Keratinocyte (primary cell): ENCODE measurements at regions not wholly inside any gene's neighbourhood (a gene's known extent, or its start where the extent isn't known, plus 50 kb on each side); places are given as distances from the start of the nearest gene placed in this dataset.

Experiments used
- DNase-seq: peaks from one replicate; pipeline ENCODE4 v3.0.0-alpha.2; 2011; ENCODE audit warnings: low read depth, missing footprints, low spot score
- FAIRE-seq: peaks from 2 replicates; lab custom pipeline; 2011; peaks lifted over from hg19 to GRCh38; lab: Jason Lieb, UNC
- H2AFZ ChIP-seq: 2 replicates; pipeline ENCODE4 v1.6.0; 2012; ENCODE audit warnings: low read length, control low read depth, inconsistent platforms; ENCODE audit not compliant: control insufficient read depth
- H3K27ac ChIP-seq: 2 replicates; pipeline ENCODE4 v1.5.1; 2011; ENCODE audit warnings: low read length; ENCODE audit not compliant: control insufficient read depth, insufficient read depth
- H3K27me3 ChIP-seq: 3 replicates; pipeline ENCODE4 v1.6.0; 2011; ENCODE audit warnings: low read length; ENCODE audit not compliant: control insufficient read depth, insufficient read depth; ENCODE audit errors: extremely low read depth
- H3K36me3 ChIP-seq, 2 experiments: 2 replicates in 1 of 2; 3 replicates in 1 of 2; pipeline ENCODE4 v1.5.1; 2011; ENCODE audit warnings: low read length in 2 of 2, mild to moderate bottlenecking in 1 of 2; ENCODE audit not compliant: control insufficient read depth in 2 of 2, insufficient read depth in 2 of 2; ENCODE audit errors: extremely low read depth in 1 of 2
- H3K4me1 ChIP-seq: 3 replicates; pipeline ENCODE4 v1.5.1; 2011; ENCODE audit warnings: low read length; ENCODE audit not compliant: control insufficient read depth, insufficient read depth; ENCODE audit errors: extremely low read depth
- H3K4me2 ChIP-seq: 3 replicates; pipeline ENCODE4 v1.6.0; 2011; ENCODE audit warnings: low read depth, low read length; ENCODE audit not compliant: control insufficient read depth, insufficient read depth; ENCODE audit errors: extremely low read depth
- H3K4me3 ChIP-seq, 3 experiments: fragments of 200-600 bp in 1 of 3; sonication (generic) in 1 of 3; 2 replicates in 2 of 3; 3 replicates in 1 of 3; pipeline ENCODE4 v1.5.1; 2011 to 2016; ENCODE audit warnings: low read length in 3 of 3, mild to moderate bottlenecking in 3 of 3, control low read depth in 2 of 3, inconsistent platforms in 1 of 3, low read depth in 1 of 3, mixed read lengths in 1 of 3, mixed run types in 1 of 3, moderate library complexity in 1 of 3; ENCODE audit not compliant: control insufficient read depth in 2 of 3, insufficient read depth in 2 of 3; ENCODE audit errors: extremely low read depth in 1 of 3
- H3K79me2 ChIP-seq: 2 replicates; pipeline ENCODE4 v1.6.0; 2012; ENCODE audit warnings: low read length; ENCODE audit not compliant: control insufficient read depth, insufficient read depth
- H3K9ac ChIP-seq: 3 replicates; pipeline ENCODE4 v1.6.0; 2011; ENCODE audit warnings: low read length; ENCODE audit not compliant: control insufficient read depth, insufficient read depth; ENCODE audit errors: extremely low read depth
- H3K9me1 ChIP-seq: 3 replicates; pipeline ENCODE4 v1.6.0; 2011; ENCODE audit warnings: low read length; ENCODE audit not compliant: control insufficient read depth, insufficient read depth; ENCODE audit errors: extremely low read depth
- H3K9me3 ChIP-seq: 2 replicates; pipeline ENCODE4 v1.5.1; 2012; ENCODE audit warnings: low read depth, low read length; ENCODE audit not compliant: control insufficient read depth
- H4K20me1 ChIP-seq: 3 replicates; pipeline ENCODE4 v1.6.0; 2011; ENCODE audit warnings: low read length; ENCODE audit not compliant: control insufficient read depth, insufficient read depth; ENCODE audit errors: extremely low read depth
- CTCF ChIP-seq, 3 experiments: IDR thresholded peaks in 1 of 3; conservative IDR thresholded peaks in 1 of 3; optimal IDR thresholded peaks in 1 of 3; 2 replicates in 2 of 3; 3 replicates in 1 of 3; pipeline versions ENCODE3 to v1.5.1; 2011; ENCODE audit warnings: low read length in 3 of 3, mild to moderate bottlenecking in 3 of 3, moderate library complexity in 2 of 3, control low read depth in 1 of 3, inconsistent platforms in 1 of 3; ENCODE audit not compliant: insufficient read depth in 2 of 3; ENCODE audit errors: extremely low read depth in 1 of 3
- EZH2 ChIP-seq: IDR thresholded peaks from one replicate; pipeline ENCODE4 v1.6.1; 2012; ENCODE audit warnings: inconsistent platforms, mild to moderate bottlenecking, low read length, moderate library complexity
- dilution Hi-C: fragments of 300-500 bp; cut with MboI; formaldehyde crosslinking; loops from one replicate; pipeline ENCODE4 v1.7.0; 2020; ENCODE audit warnings: low sequenced_read_pairs; ENCODE audit not compliant: extremely low pct_ligation_motif_present

GRCh38 chr7:112619343-112619742, 138.6 kb downstream of the LSMEM1 start:
- H3K79me2 ChIP-seq: no peaks in the 10 kb centered on the region
- H3K4me1 ChIP-seq: no peaks in the 10 kb centered on the region
- no peak overlapping the region for H2AFZ ChIP-seq
- no peak overlapping the region for H3K4me2 ChIP-seq
- H3K27ac ChIP-seq: no peak overlapping the region
- TF ChIP-seq EZH2 (no peak), CTCF (optimal IDR thresholded peaks at IDR 0.05 in 1 of 3, IDR thresholded peaks at IDR 0.05 in 1 of 3, conservative IDR thresholded peaks at IDR 0.05 in 1 of 3; ENCODE audit: extremely low read depth in 1 of 3, insufficient read depth in 2 of 3, low read length in 3 of 3) (no peak)
- no peak for FAIRE-seq
- no peak overlapping the region for H3K9ac ChIP-seq
- no peaks in the 10 kb centered on the region for H4K20me1 ChIP-seq
- dilution Hi-C loops: no loop called here
- H3K36me3 ChIP-seq: no peaks in the 10 kb centered on the region
- no peaks in the 10 kb centered on the region for H3K9me1 ChIP-seq
- no peaks in the 10 kb centered on the region for H3K9me3 ChIP-seq
- H3K4me3 ChIP-seq: no peak overlapping the region
- no peak for DNase-seq
- H3K27me3 ChIP-seq: no peaks in the 10 kb centered on the region

GRCh38 chr7:112622159-112622715, 141.4 kb downstream of the LSMEM1 start:
- no peak overlapping the region for H2AFZ ChIP-seq
- H3K4me2 ChIP-seq: no peak overlapping the region
- no peak overlapping the region for H3K27ac ChIP-seq
- H3K9ac ChIP-seq: no peak overlapping the region
- peaks cover 3% of the 10 kb centered on the region for H3K9me3 ChIP-seq
- no peaks in the 10 kb centered on the region for H3K27me3 ChIP-seq
- H3K4me1 ChIP-seq: no peaks in the 10 kb centered on the region
- no peak for DNase-seq
- H3K79me2 ChIP-seq: no peaks in the 10 kb centered on the region
- TF ChIP-seq CTCF (optimal IDR thresholded peaks at IDR 0.05 in 1 of 3, IDR thresholded peaks at IDR 0.05 in 1 of 3, conservative IDR thresholded peaks at IDR 0.05 in 1 of 3; ENCODE audit: extremely low read depth in 1 of 3, insufficient read depth in 2 of 3, low read length in 3 of 3) (no peak), EZH2 (no peak)
- dilution Hi-C loops: no loop called here
- FAIRE-seq: no peak
- H4K20me1 ChIP-seq: no peaks in the 10 kb centered on the region
- no peaks in the 10 kb centered on the region for H3K36me3 ChIP-seq
- H3K4me3 ChIP-seq: no peak overlapping the region
- H3K9me1 ChIP-seq: no peaks in the 10 kb centered on the region
